ENCODE measurements at regions not wholly inside any gene's neighbourhood (a gene's known extent, or its start where the extent isn't known, plus 50 kb on each side); places are given as distances from the start of the nearest gene placed in this dataset.
"Not testable (repeated sequence)": the region's sequence is repeated elsewhere in the genome, so short reads cannot be mapped to it uniquely, and the experiment has no call there.

GRCh38 chr13:64263285-64263684 is 2847.6 kb upstream of the PCDH20 start:
- DNase-seq: no peak

- DNase-seq: no peak
Observed at GRCh38 chr13:64256751-64257150, 2841.1 kb upstream of the PCDH20 start.

- no peak for DNase-seq
Observed at GRCh38 chr13:64255988-64256387, 2840.3 kb upstream of the PCDH20 start.

GRCh38 chr13:64248371-64249065 is 2832.9 kb upstream of the PCDH20 start:
- no peak for DNase-seq

- DNase-seq: no peak
Observed at GRCh38 chr13:64239372-64239771, 2823.7 kb upstream of the PCDH20 start.

GRCh38 chr13:64234255-64234654 is 2818.6 kb upstream of the PCDH20 start:
- no peak for DNase-seq

- no peak for DNase-seq
Observed at GRCh38 chr13:64223016-64223415, 2807.4 kb upstream of the PCDH20 start.

GRCh38 chr13:64206430-64207225 is 2791.0 kb upstream of the PCDH20 start:
- DNase-seq: no peak

GRCh38 chr13:64202517-64202916 is 2786.9 kb upstream of the PCDH20 start:
- DNase-seq: no peak

- no peak for DNase-seq
Observed at GRCh38 chr13:64197232-64197631, 2781.6 kb upstream of the PCDH20 start.

- no peak for DNase-seq
Observed at GRCh38 chr13:64186503-64187250, 2771.0 kb upstream of the PCDH20 start.

- DNase-seq: no peak
Observed at GRCh38 chr13:64186071-64186470, 2770.4 kb upstream of the PCDH20 start.

GRCh38 chr13:64180756-64181155 is 2765.1 kb upstream of the PCDH20 start:
- DNase-seq: no peak

- no peak for DNase-seq
Observed at GRCh38 chr13:64165826-64166225, 2750.2 kb upstream of the PCDH20 start.

GRCh38 chr13:64164435-64164834 is 2748.8 kb upstream of the PCDH20 start:
- DNase-seq: no peak

GRCh38 chr13:64160479-64160878 is 2744.8 kb upstream of the PCDH20 start:
- no peak for DNase-seq

- DNase-seq: no peak
Observed at GRCh38 chr13:64158908-64159307, 2743.3 kb upstream of the PCDH20 start.

GRCh38 chr13:64154514-64154913 is 2738.9 kb upstream of the PCDH20 start:
- no peak for DNase-seq

GRCh38 chr13:64130600-64130999 is 2715.0 kb upstream of the PCDH20 start:
- no peak for DNase-seq

GRCh38 chr13:64130171-64130570 is 2714.5 kb upstream of the PCDH20 start:
- no peak for DNase-seq

- DNase-seq: no peak
Observed at GRCh38 chr13:64127856-64128255, 2712.2 kb upstream of the PCDH20 start.

GRCh38 chr13:64127192-64127591 is 2711.5 kb upstream of the PCDH20 start:
- no peak for DNase-seq

GRCh38 chr13:64121023-64121709 is 2705.5 kb upstream of the PCDH20 start:
- DNase-seq: not testable (repeated sequence)

All from suppressor macrophage (primary cell).